ENCODE measurements at regions not wholly inside any gene's neighbourhood (a gene's known extent, or its start where the extent isn't known, plus 50 kb on each side); places are given as distances from the start of the nearest gene placed in this dataset.

GRCh38 chr11:25928076-25928475 is 403.9 kb upstream of the ANO3 start:
- Histone ChIP-seq H3K4me2 (ENCODE audit: low read length) (no peak overlapping the region), H3K4me3 (ENCODE audit: low read depth, low read length, poor library complexity, severe bottlenecking) (no peak overlapping the region), H3F3A (ENCODE audit: insufficient read depth, low read length) (no peaks in the 10 kb centered on the region), H3K9me2 (ENCODE audit: low read depth, low read length) (no peaks in the 10 kb centered on the region), H3K27me3 (ENCODE audit: insufficient read depth, low read length) (no peaks in the 10 kb centered on the region), H3K79me2 (ENCODE audit: insufficient read depth, low read length) (no peaks in the 10 kb centered on the region), H3K36me3 (ENCODE audit: insufficient read depth, low read length) (no peaks in the 10 kb centered on the region), H3K9ac (ENCODE audit: low read length) (no peak overlapping the region), H4K20me1 (ENCODE audit: insufficient read depth, low read length) (no peaks in the 10 kb centered on the region), H2AFZ (ENCODE audit: low read length) (no peak overlapping the region), H3K4me1 (ENCODE audit: insufficient read depth, low read length, severe bottlenecking) (no peaks in the 10 kb centered on the region), H3K27ac (ENCODE audit: low read depth, low read length, poor library complexity, severe bottlenecking) (no peak overlapping the region), H3K9me3 (ENCODE audit: low read length) (no peaks in the 10 kb centered on the region)
- TF ChIP-seq CTCF (IDR thresholded peaks at IDR 0.05; ENCODE audit: low read length) = no peak
- TF ChIP-seq EZH2 (IDR thresholded peaks at IDR 0.05; ENCODE audit: borderline replicate concordance, low read length) = no peak

- TF ChIP-seq CTCF (IDR thresholded peaks at IDR 0.05; ENCODE audit: low read length) (no peak), EZH2 (IDR thresholded peaks at IDR 0.05; ENCODE audit: borderline replicate concordance, low read length) (no peak)
- H4K20me1 ChIP-seq (ENCODE audit: insufficient read depth, low read length) = no peaks in the 10 kb centered on the region
- no peak overlapping the region for H3K4me2 ChIP-seq (ENCODE audit: low read length)
- no peak overlapping the region for H3K4me3 ChIP-seq (ENCODE audit: low read depth, low read length, poor library complexity, severe bottlenecking)
- no peaks in the 10 kb centered on the region; the same call in 1 of the 2 replicates for H3F3A ChIP-seq (ENCODE audit: insufficient read depth, low read length)
- no peaks in the 10 kb centered on the region for H3K9me3 ChIP-seq (ENCODE audit: low read length)
- H3K4me1 ChIP-seq (ENCODE audit: insufficient read depth, low read length, severe bottlenecking) = no peaks in the 10 kb centered on the region
- no peak overlapping the region for H3K9ac ChIP-seq (ENCODE audit: low read length)
- H2AFZ ChIP-seq (ENCODE audit: low read length) = no peak overlapping the region
- H3K79me2 ChIP-seq (ENCODE audit: insufficient read depth, low read length) = no peaks in the 10 kb centered on the region
- no peaks in the 10 kb centered on the region for H3K27me3 ChIP-seq (ENCODE audit: insufficient read depth, low read length)
- no peaks in the 10 kb centered on the region for H3K36me3 ChIP-seq (ENCODE audit: insufficient read depth, low read length)
- no peaks in the 10 kb centered on the region for H3K9me2 ChIP-seq (ENCODE audit: low read depth, low read length)
- H3K27ac ChIP-seq (ENCODE audit: low read depth, low read length, poor library complexity, severe bottlenecking) = no peak overlapping the region
These were observed 393.0 kb upstream of the ANO3 start for GRCh38 chr11:25938952-25939351.

GRCh38 chr11:25939691-25940090 is 392.2 kb upstream of the ANO3 start:
- Histone ChIP-seq H3K36me3 (ENCODE audit: insufficient read depth, low read length) (no peaks in the 10 kb centered on the region), H3K79me2 (ENCODE audit: insufficient read depth, low read length) (no peaks in the 10 kb centered on the region), H3K4me1 (ENCODE audit: insufficient read depth, low read length, severe bottlenecking) (no peaks in the 10 kb centered on the region), H2AFZ (ENCODE audit: low read length) (no peak overlapping the region), H4K20me1 (ENCODE audit: insufficient read depth, low read length) (no peaks in the 10 kb centered on the region), H3K27ac (ENCODE audit: low read depth, low read length, poor library complexity, severe bottlenecking) (no peak overlapping the region), H3K9me2 (ENCODE audit: low read depth, low read length) (no peaks in the 10 kb centered on the region), H3K4me2 (ENCODE audit: low read length) (no peak overlapping the region), H3F3A (ENCODE audit: insufficient read depth, low read length) (no peaks in the 10 kb centered on the region; the same call in 1 of the 2 replicates), H3K9ac (ENCODE audit: low read length) (no peak overlapping the region), H3K4me3 (ENCODE audit: low read depth, low read length, poor library complexity, severe bottlenecking) (no peak overlapping the region), H3K27me3 (ENCODE audit: insufficient read depth, low read length) (no peaks in the 10 kb centered on the region), H3K9me3 (ENCODE audit: low read length) (no peaks in the 10 kb centered on the region)
- TF ChIP-seq CTCF (IDR thresholded peaks at IDR 0.05; ENCODE audit: low read length) = no peak
- TF ChIP-seq EZH2 (IDR thresholded peaks at IDR 0.05; ENCODE audit: borderline replicate concordance, low read length) = no peak
